IMR-90 (cell line): ENCODE measurements at regions not wholly inside any gene's neighbourhood (a gene's known extent, or its start where the extent isn't known, plus 50 kb on each side); places are given as distances from the start of the nearest gene placed in this dataset.
A peak's percentile ranks its signal among the peaks of the same experiment; 100 is the strongest.

Experiments used
- ATAC-seq: fragments of 200-7000 bp; cut with Tn5 transposase; 2 replicates; pipeline ENCODE4 v1.9.1; 2020; ENCODE audit warnings: low read depth, mild to moderate bottlenecking, moderate library complexity
- BruUV-seq: library from RNA; stranded (reverse); fragments of 400-500 nt; replicated peaks from 2 replicates; lab custom pipeline; 2021; lab: Mats Ljungman, UMichigan
- CTCF ChIA-PET: fragments of 300-600 bp; formaldehyde crosslinking; extraction: SDS; loops from one replicate; lab custom pipeline; 2021; ENCODE audit warnings: antibody characterized with exemption; lab: Yijun Ruan, JAX
- POLR2A ChIA-PET: fragments of 300-600 bp; sonication (Branson Sonifier 250); formaldehyde crosslinking; loops from one replicate; lab custom pipeline; 2022; ENCODE audit warnings: antibody characterized with exemption; ENCODE audit not compliant: unreplicated experiment; lab: Charles Lee
- DNase-seq: peaks from one replicate; pipeline ENCODE4 v3.0.0; 2013
- H2AFZ ChIP-seq: replicated peaks from 2 replicates; pipeline ENCODE3; 2013; ENCODE audit warnings: low read length, mild to moderate bottlenecking; ENCODE audit not compliant: poor library complexity
- H2AK5ac ChIP-seq: 2 replicates; pipeline ENCODE4 v1.6.1; 2013; ENCODE audit warnings: low read depth, low read length, inconsistent platforms
- H2AK9ac ChIP-seq: replicated peaks from 2 replicates; pipeline ENCODE3; 2013; ENCODE audit warnings: mild to moderate bottlenecking, low read depth, low read length, moderate library complexity; ENCODE audit not compliant: poor library complexity
- H2BK120ac ChIP-seq: 2 replicates; pipeline ENCODE4 v1.6.1; 2013; ENCODE audit warnings: low read depth, low read length, inconsistent platforms
- H2BK15ac ChIP-seq: 3 replicates; pipeline ENCODE4 v1.6.1; 2013; ENCODE audit warnings: low read depth, low read length, inconsistent platforms
- H2BK20ac ChIP-seq: 2 replicates; pipeline ENCODE4 v1.6.1; 2013; ENCODE audit warnings: low read depth, mild to moderate bottlenecking, inconsistent platforms, low read length, moderate library complexity
- H2BK5ac ChIP-seq: 2 replicates; pipeline ENCODE4 v1.6.1; 2013; ENCODE audit warnings: mild to moderate bottlenecking, low read depth, low read length, inconsistent platforms; ENCODE audit not compliant: poor library complexity, severe bottlenecking
- H3K14ac ChIP-seq: replicated peaks from 2 replicates; pipeline ENCODE4 v1.6.1; 2013; ENCODE audit warnings: low read depth, low read length, inconsistent platforms
- H3K18ac ChIP-seq: 2 replicates; pipeline ENCODE4 v1.6.1; 2013; ENCODE audit warnings: low read depth, low read length, control low read depth
- H3K23ac ChIP-seq: 2 replicates; pipeline ENCODE4 v1.6.1; 2013; ENCODE audit warnings: low read depth, low read length, inconsistent platforms
- H3K27ac ChIP-seq: 2 replicates; pipeline ENCODE4 v1.5.1; 2013; ENCODE audit warnings: mild to moderate bottlenecking, control low read depth, low read length; ENCODE audit not compliant: insufficient read depth
- H3K27me3 ChIP-seq: 2 replicates; pipeline ENCODE4 v1.6.1; 2013; ENCODE audit warnings: low read length; ENCODE audit not compliant: control insufficient read depth, insufficient read depth
- H3K36me3 ChIP-seq: 2 replicates; pipeline ENCODE4 v1.6.1; 2013; ENCODE audit warnings: low read length, mixed read lengths; ENCODE audit not compliant: control insufficient read depth, insufficient read depth
- H3K4ac ChIP-seq: 2 replicates; pipeline ENCODE4 v1.6.1; 2013; ENCODE audit warnings: low read depth, low read length, inconsistent platforms
- H3K4me1 ChIP-seq: 2 replicates; pipeline ENCODE4 v1.6.1; 2013; ENCODE audit warnings: low read length, mixed read lengths; ENCODE audit not compliant: control insufficient read depth, insufficient read depth
- H3K4me2 ChIP-seq: 2 replicates; pipeline ENCODE4 v1.6.1; 2013; ENCODE audit warnings: low read depth, mild to moderate bottlenecking, control low read depth, low read length, moderate library complexity
- H3K4me3 ChIP-seq: 2 replicates; pipeline ENCODE4 v1.5.1; 2013; ENCODE audit warnings: low read depth, mild to moderate bottlenecking, control low read depth, low read length, moderate library complexity; ENCODE audit not compliant: insufficient read depth
- H3K56ac ChIP-seq: 2 replicates; pipeline ENCODE4 v1.6.1; 2013; ENCODE audit warnings: low read length, inconsistent platforms; ENCODE audit not compliant: insufficient read depth; ENCODE audit errors: extremely low read depth
- H3K79me1 ChIP-seq, 2 experiments: 2 replicates each; pipeline ENCODE4 v1.6.1; 2013; ENCODE audit warnings: low read length in 2 of 2, inconsistent platforms in 1 of 2, low read depth in 1 of 2
- H3K9ac ChIP-seq: 2 replicates; pipeline ENCODE4 v1.6.1; 2013; ENCODE audit warnings: low read depth, low read length, control low read depth
- H3K9me1 ChIP-seq: 2 replicates; pipeline ENCODE4 v1.6.1; 2013; ENCODE audit warnings: low read length, inconsistent platforms; ENCODE audit not compliant: insufficient read depth
- H3K9me3 ChIP-seq: 2 replicates; pipeline ENCODE4 v1.6.1; 2013; ENCODE audit warnings: low read length; ENCODE audit not compliant: control insufficient read depth, insufficient read depth
- H4K20me1 ChIP-seq: 2 replicates; pipeline ENCODE4 v1.6.1; 2013; ENCODE audit warnings: low read length, inconsistent platforms; ENCODE audit not compliant: insufficient read depth
- H4K5ac ChIP-seq: 2 replicates; pipeline ENCODE4 v1.6.1; 2013; ENCODE audit warnings: mild to moderate bottlenecking, low read depth, low read length, control low read depth
- H4K8ac ChIP-seq, 2 experiments: 2 replicates each; pipeline ENCODE4 v1.6.1; 2013; ENCODE audit warnings: low read depth in 2 of 2, low read length in 2 of 2, control low read depth in 1 of 2, inconsistent platforms in 1 of 2
- H4K91ac ChIP-seq: 2 replicates; pipeline ENCODE4 v1.6.1; 2013; ENCODE audit warnings: low read depth, low read length, inconsistent platforms; ENCODE audit not compliant: insufficient read depth
- ELK1 ChIP-seq: fragments of 150-350 bp; IDR thresholded peaks from 2 replicates; pipeline ENCODE4 v1.6.1; 2016; ENCODE audit warnings: low read depth, mild to moderate bottlenecking, low read length, moderate library complexity, borderline replicate concordance
- FOS ChIP-seq: fragments of 150-350 bp; IDR thresholded peaks from 2 replicates; pipeline ENCODE4 v1.6.1; 2016; ENCODE audit warnings: low read depth, low read length
- MAFK ChIP-seq: IDR thresholded peaks from 2 replicates; pipeline ENCODE4 v1.6.1; 2012; ENCODE audit warnings: low read depth, low read length, improper control_type of control experiment
- SMC3 ChIP-seq: fragments of 150-350 bp; IDR thresholded peaks from 2 replicates; pipeline ENCODE4 v1.6.1; 2016; ENCODE audit warnings: low read depth, mild to moderate bottlenecking, antibody characterized with exemption, low read length, moderate library complexity
- WGBS, 2 experiments: methylation state at CpG; one replicate each; pipeline versions ENCODE4 v1.1.5 to v1.1.7; 2013; ENCODE audit warnings: missing lambda C conversion rate in 2 of 2; ENCODE audit not compliant: insufficient read length in 1 of 2; ENCODE audit errors: extremely low coverage in 2 of 2; 5-methylcytosine and 5-hydroxymethylcytosine counted together
- dilution Hi-C: fragments of 300-500 bp; cut with HindIII; formaldehyde crosslinking; loops from one replicate; pipeline ENCODE4 v1.14.3; 2018; ENCODE audit warnings: low sequenced_read_pairs; ENCODE audit not compliant: unreplicated experiment
- in situ Hi-C: fragments of 300-500 bp; cut with MboI; formaldehyde crosslinking; loops from 3 replicates; pipeline ENCODE4 v1.14.3; 2019; ENCODE audit warnings: low sequenced_read_pairs, inconsistent platforms, mixed read lengths
- intact Hi-C: fragments of 100-400 bp; cut with micrococcal nuclease; formaldehyde crosslinking; loops from 2 replicates; pipeline ENCODE4 v1.10.0; 2022

DNA sequence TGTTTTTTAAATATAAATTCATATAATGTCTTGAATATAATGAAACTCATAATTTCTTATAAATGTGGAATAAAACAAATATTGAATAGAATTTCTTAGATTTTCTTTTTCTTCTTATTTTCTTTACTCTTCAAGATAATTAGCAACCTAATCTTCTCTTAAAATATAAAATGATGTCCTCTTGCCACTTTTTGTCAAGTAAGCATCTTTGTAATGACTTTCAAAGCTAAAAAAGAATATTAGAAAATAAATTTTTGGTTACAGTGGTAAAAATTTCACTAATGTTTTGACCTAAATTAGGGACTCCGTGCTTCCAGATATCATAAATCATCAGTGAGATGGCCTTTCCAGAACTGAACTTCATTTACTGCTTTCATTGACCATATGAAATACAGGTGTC lies 846.4 kb downstream of the FRK start:
- Histone ChIP-seq H2BK15ac (no peak overlapping the region), H4K5ac (no peak overlapping the region), H3K9me1 (no peaks in the 10 kb centered on the region), H3K4me1 (no peaks in the 10 kb centered on the region), H2AK9ac (no peak overlapping the region), H3K27ac (no peak overlapping the region), H2BK20ac (no peak overlapping the region), H3K4ac (no peak overlapping the region), H3K56ac (no peak overlapping the region), H2AFZ (no peak overlapping the region), H3K9me3 (no peaks in the 10 kb centered on the region), H3K27me3 (no peaks in the 10 kb centered on the region), H3K36me3 (no peaks in the 10 kb centered on the region), H4K8ac (no peak overlapping the region), H2BK120ac (no peak overlapping the region), H4K91ac (no peak overlapping the region), H3K9ac (no peak overlapping the region), H3K14ac (no peak overlapping the region), H3K4me3 (no peak overlapping the region), H4K20me1 (no peaks in the 10 kb centered on the region), H3K18ac (no peak overlapping the region), H3K23ac (no peak overlapping the region), H3K4me2 (no peak overlapping the region), H3K79me1 (no peaks in the 10 kb centered on the region), H2BK5ac (no peak overlapping the region), H2AK5ac (no peak overlapping the region)
- ATAC-seq (no peak), DNase-seq (no peak)
- POLR2A ChIA-PET: no interaction called here
- TF ChIP-seq FOS (no peak), ELK1 (no peak), SMC3 (no peak), MAFK (peak; percentile 75)
- no TSS peak for BruUV-seq
- in situ Hi-C loops (no loop called here), dilution Hi-C loops (no loop called here), intact Hi-C loops (no loop called here)
- WGBS, 2 experiments: no CpG with 5 or more reads among the region's 1 CpG
- CTCF ChIA-PET: interaction anchor here (0.6 kb wide), 1 partner anchor 273 kb away, joined by 3 read pairs; no protein-coding TSS in a partner anchor
